GM12874 (cell line): ENCODE measurements at regions not wholly inside any gene's neighbourhood (a gene's known extent, or its start where the extent isn't known, plus 50 kb on each side); places are given as distances from the start of the nearest gene placed in this dataset.

Source experiments
- CTCF ChIP-seq: IDR thresholded peaks from 2 replicates; pipeline ENCODE4 v1.5.1; 2011; ENCODE audit warnings: low read depth, mild to moderate bottlenecking, control low read depth, low read length, moderate library complexity; ENCODE audit not compliant: insufficient read depth

- no peak for TF ChIP-seq CTCF
These were observed 577.4 kb downstream of the TBC1D4 start for GRCh38 chr13:74904556-74904955.

- TF ChIP-seq CTCF = no peak
These were observed 586.8 kb downstream of the TBC1D4 start for GRCh38 chr13:74895042-74895796.

GRCh38 chr13:74892096-74892495, 589.9 kb downstream of the TBC1D4 start:
- no peak for TF ChIP-seq CTCF

GRCh38 chr13:74891610-74892009, 590.4 kb downstream of the TBC1D4 start:
- no peak for TF ChIP-seq CTCF

GRCh38 chr13:74889321-74889720, 592.6 kb downstream of the TBC1D4 start:
- no peak for TF ChIP-seq CTCF

- TF ChIP-seq CTCF = no peak
These were observed 595.5 kb downstream of the TBC1D4 start for GRCh38 chr13:74886502-74886901.

GRCh38 chr13:74883834-74884233, 598.1 kb downstream of the TBC1D4 start:
- TF ChIP-seq CTCF = no peak
